Hepatocyte (in vitro differentiated cells): ENCODE measurements at regions not wholly inside any gene's neighbourhood (a gene's known extent, or its start where the extent isn't known, plus 50 kb on each side); places are given as distances from the start of the nearest gene placed in this dataset.

ENCODE experiments used
- EZH2 ChIP-seq: fragments of 200-600 bp; sonication (generic); IDR thresholded peaks from 2 replicates; pipeline ENCODE4 v1.6.1; 2016; ENCODE audit warnings: antibody characterized with exemption, mild to moderate bottlenecking, borderline replicate concordance
- EZH2phosphoT487 ChIP-seq: fragments of 200-600 bp; sonication (generic); IDR thresholded peaks from one replicate; pipeline ENCODE4 v1.6.1; 2018; ENCODE audit warnings: antibody characterized with exemption, mild to moderate bottlenecking, low read depth, moderate library complexity; ENCODE audit not compliant: unreplicated experiment, severe bottlenecking
- TF ChIP-seq, protein P1 (sequence below): fragments of 200-600 bp; sonication (generic); IDR thresholded peaks from 2 replicates; pipeline ENCODE4 v1.5.1; 2016; ENCODE audit warnings: antibody characterized with exemption, mild to moderate bottlenecking; ENCODE audit not compliant: poor library complexity

DNA sequence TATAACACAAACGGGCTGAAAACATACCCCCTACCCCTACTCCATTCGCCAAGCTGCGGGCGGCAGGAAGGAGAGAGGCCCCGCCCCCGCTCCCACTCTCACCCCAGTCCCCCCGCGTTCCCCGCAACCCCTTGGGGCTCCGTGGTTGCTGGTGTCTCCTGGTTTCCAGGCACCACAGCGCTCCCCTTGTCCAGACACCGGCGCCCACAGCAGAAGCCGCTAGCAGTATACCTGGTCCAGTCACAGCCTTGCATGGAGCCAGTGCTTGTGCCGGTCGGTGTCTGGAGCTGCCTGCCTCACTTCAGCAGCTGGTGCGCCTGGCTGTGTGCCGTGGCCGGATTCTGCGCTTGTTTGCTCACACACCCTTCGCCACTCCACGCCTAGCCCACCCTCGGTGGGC lies 240.5 kb upstream of the DAB2 start:
- TF ChIP-seq EZH2 (no peak), EZH2phosphoT487 (no peak)
- TF ChIP-seq, protein P1, sequence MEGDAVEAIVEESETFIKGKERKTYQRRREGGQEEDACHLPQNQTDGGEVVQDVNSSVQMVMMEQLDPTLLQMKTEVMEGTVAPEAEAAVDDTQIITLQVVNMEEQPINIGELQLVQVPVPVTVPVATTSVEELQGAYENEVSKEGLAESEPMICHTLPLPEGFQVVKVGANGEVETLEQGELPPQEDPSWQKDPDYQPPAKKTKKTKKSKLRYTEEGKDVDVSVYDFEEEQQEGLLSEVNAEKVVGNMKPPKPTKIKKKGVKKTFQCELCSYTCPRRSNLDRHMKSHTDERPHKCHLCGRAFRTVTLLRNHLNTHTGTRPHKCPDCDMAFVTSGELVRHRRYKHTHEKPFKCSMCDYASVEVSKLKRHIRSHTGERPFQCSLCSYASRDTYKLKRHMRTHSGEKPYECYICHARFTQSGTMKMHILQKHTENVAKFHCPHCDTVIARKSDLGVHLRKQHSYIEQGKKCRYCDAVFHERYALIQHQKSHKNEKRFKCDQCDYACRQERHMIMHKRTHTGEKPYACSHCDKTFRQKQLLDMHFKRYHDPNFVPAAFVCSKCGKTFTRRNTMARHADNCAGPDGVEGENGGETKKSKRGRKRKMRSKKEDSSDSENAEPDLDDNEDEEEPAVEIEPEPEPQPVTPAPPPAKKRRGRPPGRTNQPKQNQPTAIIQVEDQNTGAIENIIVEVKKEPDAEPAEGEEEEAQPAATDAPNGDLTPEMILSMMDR, result no peak
